Fibroblast of lung (primary cell): ENCODE measurements at regions not wholly inside any gene's neighbourhood (a gene's known extent, or its start where the extent isn't known, plus 50 kb on each side); places are given as distances from the start of the nearest gene placed in this dataset.

Experiments used
- DNase-seq, 2 donors: peaks; one replicate each; pipeline versions ENCODE4 v3.0.0 to v3.0.0-alpha.2; 2010; ENCODE audit warnings: low read depth in 2 of 2
- H2AFZ ChIP-seq: 2 replicates; pipeline ENCODE4 v1.5.1; 2012; ENCODE audit warnings: low read length, control low read depth, inconsistent platforms
- H3K27ac ChIP-seq: 2 replicates; pipeline ENCODE4 v1.5.1; 2011; ENCODE audit warnings: low read length, control low read depth; ENCODE audit not compliant: insufficient read depth
- H3K27me3 ChIP-seq: 2 replicates; pipeline ENCODE4 v1.5.1; 2011; ENCODE audit warnings: mild to moderate bottlenecking, low read length; ENCODE audit not compliant: control insufficient read depth, insufficient read depth
- H3K36me3 ChIP-seq: 2 replicates; pipeline ENCODE4 v1.5.1; 2011; ENCODE audit warnings: low read length; ENCODE audit not compliant: control insufficient read depth, insufficient read depth
- H3K4me1 ChIP-seq: 2 replicates; pipeline ENCODE4 v1.5.1; 2011; ENCODE audit warnings: low read length; ENCODE audit not compliant: control insufficient read depth, insufficient read depth; ENCODE audit errors: extremely low read depth
- H3K4me2 ChIP-seq: 2 replicates; pipeline ENCODE4 v1.5.1; 2011; ENCODE audit warnings: low read length, control low read depth; ENCODE audit not compliant: insufficient read depth; ENCODE audit errors: extremely low read depth
- H3K4me3 ChIP-seq, 4 experiments: fragments of 200-600 bp in 1 of 4; sonication (generic) in 1 of 4; replicated peaks in 1 of 4; 2 replicates each; pipeline ENCODE4 v1.5.1; 2011 to 2016; ENCODE audit warnings: low read length in 4 of 4, low read depth in 3 of 4, mild to moderate bottlenecking in 3 of 4, control low read depth in 2 of 4, inconsistent platforms in 1 of 4, mixed read lengths in 1 of 4; ENCODE audit not compliant: insufficient read depth in 1 of 4; ENCODE audit errors: control extremely low read depth in 1 of 4
- H3K79me2 ChIP-seq: 2 replicates; pipeline ENCODE4 v1.5.1; 2012; ENCODE audit warnings: mild to moderate bottlenecking, low read length, inconsistent platforms; ENCODE audit not compliant: control insufficient read depth, insufficient read depth
- H3K9ac ChIP-seq: 2 replicates; pipeline ENCODE4 v1.5.1; 2011; ENCODE audit warnings: mild to moderate bottlenecking, low read length, control low read depth; ENCODE audit not compliant: insufficient read depth
- H3K9me3 ChIP-seq: 2 replicates; pipeline ENCODE4 v1.5.1; 2012; ENCODE audit warnings: low read depth, low read length; ENCODE audit not compliant: control insufficient read depth, insufficient read depth
- H4K20me1 ChIP-seq: 2 replicates; pipeline ENCODE4 v1.5.1; 2011; ENCODE audit warnings: low read length; ENCODE audit not compliant: control insufficient read depth, insufficient read depth; ENCODE audit errors: extremely low read depth
- EZH2 ChIP-seq: IDR thresholded peaks from 2 replicates; pipeline ENCODE4 v1.5.1; 2012; ENCODE audit warnings: low read length, control low read depth, mild to moderate bottlenecking; ENCODE audit errors: missing control alignments
- TF ChIP-seq, protein P1 (sequence below), 2 donors: IDR thresholded peaks in 1 of 2; conservative IDR thresholded peaks in 1 of 2; 1 replicate in 1 of 2; 2 replicates in 1 of 2; pipeline ENCODE4 v1.5.1; 2011 to 2012; ENCODE audit warnings: low read length in 2 of 2, control low read depth in 1 of 2, inconsistent platforms in 1 of 2, low read depth in 1 of 2, mild to moderate bottlenecking in 1 of 2

- H2AFZ ChIP-seq, result no peak overlapping the region
- H3K4me2 ChIP-seq, result no peak overlapping the region
- no peaks in the 10 kb centered on the region for H3K4me1 ChIP-seq
- H3K36me3 ChIP-seq, result no peaks in the 10 kb centered on the region
- no peaks in the 10 kb centered on the region for H4K20me1 ChIP-seq
- no peak overlapping the region for H3K27ac ChIP-seq
- H3K9me3 ChIP-seq, result no peaks in the 10 kb centered on the region
- no peak overlapping the region for H3K9ac ChIP-seq
- no peak overlapping the region for H3K4me3 ChIP-seq
- no peak for DNase-seq
- H3K27me3 ChIP-seq, result no peaks in the 10 kb centered on the region
- TF ChIP-seq EZH2, result no peak
- TF ChIP-seq, protein P1, sequence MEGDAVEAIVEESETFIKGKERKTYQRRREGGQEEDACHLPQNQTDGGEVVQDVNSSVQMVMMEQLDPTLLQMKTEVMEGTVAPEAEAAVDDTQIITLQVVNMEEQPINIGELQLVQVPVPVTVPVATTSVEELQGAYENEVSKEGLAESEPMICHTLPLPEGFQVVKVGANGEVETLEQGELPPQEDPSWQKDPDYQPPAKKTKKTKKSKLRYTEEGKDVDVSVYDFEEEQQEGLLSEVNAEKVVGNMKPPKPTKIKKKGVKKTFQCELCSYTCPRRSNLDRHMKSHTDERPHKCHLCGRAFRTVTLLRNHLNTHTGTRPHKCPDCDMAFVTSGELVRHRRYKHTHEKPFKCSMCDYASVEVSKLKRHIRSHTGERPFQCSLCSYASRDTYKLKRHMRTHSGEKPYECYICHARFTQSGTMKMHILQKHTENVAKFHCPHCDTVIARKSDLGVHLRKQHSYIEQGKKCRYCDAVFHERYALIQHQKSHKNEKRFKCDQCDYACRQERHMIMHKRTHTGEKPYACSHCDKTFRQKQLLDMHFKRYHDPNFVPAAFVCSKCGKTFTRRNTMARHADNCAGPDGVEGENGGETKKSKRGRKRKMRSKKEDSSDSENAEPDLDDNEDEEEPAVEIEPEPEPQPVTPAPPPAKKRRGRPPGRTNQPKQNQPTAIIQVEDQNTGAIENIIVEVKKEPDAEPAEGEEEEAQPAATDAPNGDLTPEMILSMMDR (conservative IDR thresholded peaks at IDR 0.05 in 1 of 2, IDR thresholded peaks at IDR 0.05 in 1 of 2; ENCODE audit: low read depth in 1 of 2, low read length in 2 of 2), result no peak
- no peaks in the 10 kb centered on the region for H3K79me2 ChIP-seq
These were observed 113.3 kb upstream of the TBX18 start for GRCh38 chr6:84877515-84878210.

DNA sequence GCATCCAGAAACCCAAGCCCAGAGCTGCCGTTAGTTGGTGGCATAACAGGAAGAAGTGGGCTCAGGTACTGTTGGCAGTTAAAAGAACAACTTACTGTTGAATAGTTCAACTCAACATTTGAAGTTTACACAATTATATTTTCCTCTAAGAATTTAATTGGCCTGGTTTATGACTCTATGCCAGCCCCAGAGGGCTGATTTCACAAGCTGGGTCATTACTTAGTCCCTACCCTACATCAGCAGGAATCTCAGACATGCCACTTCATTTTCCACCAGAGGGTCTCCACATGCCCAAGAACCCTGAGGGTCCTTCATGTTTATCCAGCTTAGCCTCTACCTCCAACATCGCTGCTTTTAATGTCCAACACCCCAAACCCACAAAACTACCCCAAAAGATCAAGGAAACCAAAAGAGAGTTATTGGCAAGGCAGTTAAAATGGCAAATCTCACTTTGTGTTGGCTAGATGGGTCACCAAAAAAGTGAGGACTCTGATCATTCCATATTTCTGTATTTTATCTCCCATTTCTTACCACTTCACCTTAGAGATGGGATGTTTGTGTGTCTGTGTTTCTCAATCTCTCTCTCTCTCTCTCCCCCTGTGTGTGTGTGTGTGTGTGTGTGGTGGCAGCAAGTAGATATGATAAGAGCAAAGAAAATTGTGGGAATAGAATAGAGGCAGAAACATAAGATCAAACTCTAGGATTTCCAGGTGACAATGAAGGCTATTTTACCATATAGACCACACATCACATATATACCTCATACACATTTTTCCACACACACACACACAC is 112.5 kb upstream of the TBX18 start:
- TF ChIP-seq, protein P1 (conservative IDR thresholded peaks at IDR 0.05 in 1 of 2, IDR thresholded peaks at IDR 0.05 in 1 of 2; ENCODE audit: low read depth in 1 of 2, low read length in 2 of 2), result no peak
- no peak for TF ChIP-seq EZH2
- Histone ChIP-seq H3K4me2 (no peak overlapping the region), H3K9ac (no peak overlapping the region), H3K9me3 (no peaks in the 10 kb centered on the region), H3K27ac (no peak overlapping the region), H3K4me1 (no peaks in the 10 kb centered on the region), H4K20me1 (no peaks in the 10 kb centered on the region), H3K27me3 (no peaks in the 10 kb centered on the region), H3K36me3 (no peaks in the 10 kb centered on the region), H3K79me2 (no peaks in the 10 kb centered on the region), H2AFZ (no peak overlapping the region), H3K4me3 (no peak overlapping the region)
- DNase-seq, result no peak

DNA sequence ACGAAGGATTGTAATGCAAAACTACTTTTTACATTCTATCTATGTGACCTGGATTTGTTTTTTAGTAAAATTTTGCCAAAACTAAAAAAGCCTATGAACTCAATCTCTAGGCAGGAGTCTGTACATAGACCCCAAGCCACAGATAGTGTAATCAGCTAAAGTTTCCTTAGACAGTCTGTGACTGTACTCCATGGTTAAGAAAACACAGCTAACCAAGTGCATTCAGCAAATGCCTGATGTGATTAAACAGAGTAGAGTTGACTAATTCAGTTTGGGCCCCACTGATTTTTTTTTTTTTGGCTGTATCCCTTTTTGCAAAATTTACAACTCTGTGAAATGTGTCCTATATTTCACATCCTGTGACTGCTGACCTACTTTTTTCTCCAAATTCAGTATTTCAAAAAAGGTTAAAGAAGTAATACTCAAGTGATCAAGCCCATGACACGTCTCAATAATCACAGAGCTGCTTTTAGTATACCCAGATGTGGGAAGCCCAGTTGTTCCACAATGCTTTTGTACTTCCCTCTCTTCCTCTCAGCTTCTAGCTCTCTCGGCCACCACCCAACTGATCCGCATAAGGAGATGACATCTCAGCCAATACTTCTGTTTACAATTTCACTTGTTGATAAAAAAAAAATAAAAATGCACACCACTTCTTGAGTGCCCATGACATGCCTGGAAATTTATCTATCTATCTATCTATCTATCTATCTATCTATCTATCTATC is 108.8 kb upstream of the TBX18 start:
- no peaks in the 10 kb centered on the region for H3K4me1 ChIP-seq

More for the DNA sequence above, 108.8 kb upstream of the TBX18 start:
- no peaks in the 10 kb centered on the region for H3K27me3 ChIP-seq
- no peak overlapping the region for H3K4me2 ChIP-seq
- no peak overlapping the region for H3K9ac ChIP-seq
- TF ChIP-seq EZH2, result no peak
- TF ChIP-seq, protein P1 (conservative IDR thresholded peaks at IDR 0.05 in 1 of 2, IDR thresholded peaks at IDR 0.05 in 1 of 2; ENCODE audit: low read depth in 1 of 2, low read length in 2 of 2), result no peak
- H3K36me3 ChIP-seq, result no peaks in the 10 kb centered on the region
- no peak overlapping the region for H2AFZ ChIP-seq
- no peaks in the 10 kb centered on the region for H4K20me1 ChIP-seq
- H3K4me3 ChIP-seq, result no peak overlapping the region
- no peaks in the 10 kb centered on the region for H3K79me2 ChIP-seq
- DNase-seq, result no peak
- no peaks in the 10 kb centered on the region for H3K9me3 ChIP-seq
- no peak overlapping the region for H3K27ac ChIP-seq
